ENCODE measurements at regions not wholly inside any gene's neighbourhood (a gene's known extent, or its start where the extent isn't known, plus 50 kb on each side); places are given as distances from the start of the nearest gene placed in this dataset.

DNA sequence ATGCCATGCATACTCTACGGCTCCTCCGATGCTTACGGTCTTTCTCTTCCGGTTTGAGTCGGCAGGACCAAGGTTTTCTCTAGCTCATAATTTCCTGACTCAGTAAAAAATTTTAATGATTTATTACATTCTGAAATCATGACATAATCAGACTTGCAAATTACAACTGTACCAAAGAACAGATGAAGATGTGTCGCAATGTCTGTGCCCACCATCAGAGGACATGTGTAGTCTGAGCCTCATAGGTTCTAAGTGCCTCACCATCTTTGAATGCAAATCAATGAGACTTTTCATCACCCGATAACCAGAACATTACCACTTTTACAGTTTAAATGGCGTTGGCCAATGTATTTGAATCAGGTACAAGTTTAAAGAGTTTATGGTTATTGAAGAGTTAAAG is 213.1 kb downstream of the NHLRC3 start:
- CTCF ChIA-PET (ENCODE audit: low intra/inter-chr PET ratio) = no interaction called here
- Histone ChIP-seq H3K79me2 (ENCODE audit: control insufficient read depth, insufficient read depth, low read length) (no peaks in the 10 kb centered on the region), H3K4me2 (ENCODE audit: insufficient read depth, low read length) (no peak overlapping the region), H3K9me3 (replicated peaks; ENCODE audit: control insufficient read depth, insufficient read depth, low read depth, low read length) (no peaks in the 10 kb centered on the region), H4K20me1 (replicated peaks; ENCODE audit: control insufficient read depth, insufficient read depth, low read length) (no peaks in the 10 kb centered on the region), H3K9ac (ENCODE audit: insufficient read depth in 1 of 2, low read depth in 2 of 2, low read length in 2 of 2) (no peak overlapping the region), H2AFZ (ENCODE audit: low read depth, low read length) (no peak overlapping the region), H3K4me3 (no peak overlapping the region), H3K36me3 (ENCODE audit: control insufficient read depth, insufficient read depth, low read length) (no peaks in the 10 kb centered on the region), H3K9me1 (ENCODE audit: control insufficient read depth, insufficient read depth, low read length) (no peaks in the 10 kb centered on the region), H3K27ac (ENCODE audit: extremely low read depth, low read depth, low read length) (no peak overlapping the region), H3K4me1 (replicated peaks in 1 of 2; ENCODE audit: control insufficient read depth in 2 of 2, insufficient read depth in 2 of 2, low read length in 2 of 2) (no peaks in the 10 kb centered on the region), H3K27me3 (ENCODE audit: control insufficient read depth in 2 of 2, insufficient read depth in 2 of 2, low read length in 2 of 2) (no peaks in the 10 kb centered on the region)
- no peak for DNase-seq (ENCODE audit: extremely low read depth in 1 of 4, low spot score in 3 of 4)
- POLR2A ChIA-PET = no interaction called here
- no TSS peak for BruUV-seq (replicated peaks)
- in situ Hi-C loops (cut with MboI) = no loop called here
- ATAC-seq = no peak
- intact Hi-C loops (cut with micrococcal nuclease) = no loop called here
- 9% methylated on average over 6 of the region's 8 CpGs for WGBS (ENCODE audit: insufficient coverage, low coverage, missing lambda C conversion rate)
- FAIRE-seq = no peak
- TF ChIP-seq, protein P1, sequence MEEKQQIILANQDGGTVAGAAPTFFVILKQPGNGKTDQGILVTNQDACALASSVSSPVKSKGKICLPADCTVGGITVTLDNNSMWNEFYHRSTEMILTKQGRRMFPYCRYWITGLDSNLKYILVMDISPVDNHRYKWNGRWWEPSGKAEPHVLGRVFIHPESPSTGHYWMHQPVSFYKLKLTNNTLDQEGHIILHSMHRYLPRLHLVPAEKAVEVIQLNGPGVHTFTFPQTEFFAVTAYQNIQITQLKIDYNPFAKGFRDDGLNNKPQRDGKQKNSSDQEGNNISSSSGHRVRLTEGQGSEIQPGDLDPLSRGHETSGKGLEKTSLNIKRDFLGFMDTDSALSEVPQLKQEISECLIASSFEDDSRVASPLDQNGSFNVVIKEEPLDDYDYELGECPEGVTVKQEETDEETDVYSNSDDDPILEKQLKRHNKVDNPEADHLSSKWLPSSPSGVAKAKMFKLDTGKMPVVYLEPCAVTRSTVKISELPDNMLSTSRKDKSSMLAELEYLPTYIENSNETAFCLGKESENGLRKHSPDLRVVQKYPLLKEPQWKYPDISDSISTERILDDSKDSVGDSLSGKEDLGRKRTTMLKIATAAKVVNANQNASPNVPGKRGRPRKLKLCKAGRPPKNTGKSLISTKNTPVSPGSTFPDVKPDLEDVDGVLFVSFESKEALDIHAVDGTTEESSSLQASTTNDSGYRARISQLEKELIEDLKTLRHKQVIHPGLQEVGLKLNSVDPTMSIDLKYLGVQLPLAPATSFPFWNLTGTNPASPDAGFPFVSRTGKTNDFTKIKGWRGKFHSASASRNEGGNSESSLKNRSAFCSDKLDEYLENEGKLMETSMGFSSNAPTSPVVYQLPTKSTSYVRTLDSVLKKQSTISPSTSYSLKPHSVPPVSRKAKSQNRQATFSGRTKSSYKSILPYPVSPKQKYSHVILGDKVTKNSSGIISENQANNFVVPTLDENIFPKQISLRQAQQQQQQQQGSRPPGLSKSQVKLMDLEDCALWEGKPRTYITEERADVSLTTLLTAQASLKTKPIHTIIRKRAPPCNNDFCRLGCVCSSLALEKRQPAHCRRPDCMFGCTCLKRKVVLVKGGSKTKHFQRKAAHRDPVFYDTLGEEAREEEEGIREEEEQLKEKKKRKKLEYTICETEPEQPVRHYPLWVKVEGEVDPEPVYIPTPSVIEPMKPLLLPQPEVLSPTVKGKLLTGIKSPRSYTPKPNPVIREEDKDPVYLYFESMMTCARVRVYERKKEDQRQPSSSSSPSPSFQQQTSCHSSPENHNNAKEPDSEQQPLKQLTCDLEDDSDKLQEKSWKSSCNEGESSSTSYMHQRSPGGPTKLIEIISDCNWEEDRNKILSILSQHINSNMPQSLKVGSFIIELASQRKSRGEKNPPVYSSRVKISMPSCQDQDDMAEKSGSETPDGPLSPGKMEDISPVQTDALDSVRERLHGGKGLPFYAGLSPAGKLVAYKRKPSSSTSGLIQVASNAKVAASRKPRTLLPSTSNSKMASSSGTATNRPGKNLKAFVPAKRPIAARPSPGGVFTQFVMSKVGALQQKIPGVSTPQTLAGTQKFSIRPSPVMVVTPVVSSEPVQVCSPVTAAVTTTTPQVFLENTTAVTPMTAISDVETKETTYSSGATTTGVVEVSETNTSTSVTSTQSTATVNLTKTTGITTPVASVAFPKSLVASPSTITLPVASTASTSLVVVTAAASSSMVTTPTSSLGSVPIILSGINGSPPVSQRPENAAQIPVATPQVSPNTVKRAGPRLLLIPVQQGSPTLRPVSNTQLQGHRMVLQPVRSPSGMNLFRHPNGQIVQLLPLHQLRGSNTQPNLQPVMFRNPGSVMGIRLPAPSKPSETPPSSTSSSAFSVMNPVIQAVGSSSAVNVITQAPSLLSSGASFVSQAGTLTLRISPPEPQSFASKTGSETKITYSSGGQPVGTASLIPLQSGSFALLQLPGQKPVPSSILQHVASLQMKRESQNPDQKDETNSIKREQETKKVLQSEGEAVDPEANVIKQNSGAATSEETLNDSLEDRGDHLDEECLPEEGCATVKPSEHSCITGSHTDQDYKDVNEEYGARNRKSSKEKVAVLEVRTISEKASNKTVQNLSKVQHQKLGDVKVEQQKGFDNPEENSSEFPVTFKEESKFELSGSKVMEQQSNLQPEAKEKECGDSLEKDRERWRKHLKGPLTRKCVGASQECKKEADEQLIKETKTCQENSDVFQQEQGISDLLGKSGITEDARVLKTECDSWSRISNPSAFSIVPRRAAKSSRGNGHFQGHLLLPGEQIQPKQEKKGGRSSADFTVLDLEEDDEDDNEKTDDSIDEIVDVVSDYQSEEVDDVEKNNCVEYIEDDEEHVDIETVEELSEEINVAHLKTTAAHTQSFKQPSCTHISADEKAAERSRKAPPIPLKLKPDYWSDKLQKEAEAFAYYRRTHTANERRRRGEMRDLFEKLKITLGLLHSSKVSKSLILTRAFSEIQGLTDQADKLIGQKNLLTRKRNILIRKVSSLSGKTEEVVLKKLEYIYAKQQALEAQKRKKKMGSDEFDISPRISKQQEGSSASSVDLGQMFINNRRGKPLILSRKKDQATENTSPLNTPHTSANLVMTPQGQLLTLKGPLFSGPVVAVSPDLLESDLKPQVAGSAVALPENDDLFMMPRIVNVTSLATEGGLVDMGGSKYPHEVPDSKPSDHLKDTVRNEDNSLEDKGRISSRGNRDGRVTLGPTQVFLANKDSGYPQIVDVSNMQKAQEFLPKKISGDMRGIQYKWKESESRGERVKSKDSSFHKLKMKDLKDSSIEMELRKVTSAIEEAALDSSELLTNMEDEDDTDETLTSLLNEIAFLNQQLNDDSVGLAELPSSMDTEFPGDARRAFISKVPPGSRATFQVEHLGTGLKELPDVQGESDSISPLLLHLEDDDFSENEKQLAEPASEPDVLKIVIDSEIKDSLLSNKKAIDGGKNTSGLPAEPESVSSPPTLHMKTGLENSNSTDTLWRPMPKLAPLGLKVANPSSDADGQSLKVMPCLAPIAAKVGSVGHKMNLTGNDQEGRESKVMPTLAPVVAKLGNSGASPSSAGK (IDR thresholded peaks at IDR 0.05) = no peak
- no peak for TF ChIP-seq SMARCA4 (IDR thresholded peaks at IDR 0.05)
- TF ChIP-seq FOXK1 (CRISPR knock-in tag; IDR thresholded peaks at IDR 0.05; ENCODE audit: borderline replicate concordance) = no peak
- TF ChIP-seq HINFP (tag; conservative IDR thresholded peaks at IDR 0.05; ENCODE audit: low read depth) = no peak
- TF ChIP-seq ZNF124 (CRISPR knock-in tag; IDR thresholded peaks at IDR 0.05) = no peak
- TF ChIP-seq, protein P2, sequence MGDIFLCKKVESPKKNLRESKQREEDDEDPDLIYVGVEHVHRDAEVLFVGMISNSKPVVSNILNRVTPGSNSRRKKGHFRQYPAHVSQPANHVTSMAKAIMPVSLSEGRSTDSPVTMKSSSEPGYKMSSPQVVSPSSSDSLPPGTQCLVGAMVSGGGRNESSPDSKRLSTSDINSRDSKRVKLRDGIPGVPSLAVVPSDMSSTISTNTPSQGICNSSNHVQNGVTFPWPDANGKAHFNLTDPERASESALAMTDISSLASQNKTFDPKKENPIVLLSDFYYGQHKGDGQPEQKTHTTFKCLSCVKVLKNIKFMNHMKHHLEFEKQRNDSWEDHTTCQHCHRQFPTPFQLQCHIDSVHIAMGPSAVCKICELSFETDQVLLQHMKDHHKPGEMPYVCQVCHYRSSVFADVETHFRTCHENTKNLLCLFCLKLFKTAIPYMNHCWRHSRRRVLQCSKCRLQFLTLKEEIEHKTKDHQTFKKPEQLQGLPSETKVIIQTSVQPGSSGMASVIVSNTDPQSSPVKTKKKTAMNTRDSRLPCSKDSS (IDR thresholded peaks at IDR 0.05; ENCODE audit: low read depth, partially characterized antibody) = no peak
- TF ChIP-seq ERF (CRISPR knock-in tag; IDR thresholded peaks at IDR 0.05) = no peak
- TF ChIP-seq ZNF75A (CRISPR knock-in tag; IDR thresholded peaks at IDR 0.05) = no peak
